IMR-90 (cell line): ENCODE measurements at regions not wholly inside any gene's neighbourhood (a gene's known extent, or its start where the extent isn't known, plus 50 kb on each side); places are given as distances from the start of the nearest gene placed in this dataset.

Source experiments
- ATAC-seq: fragments of 200-7000 bp; cut with Tn5 transposase; 2 replicates; pipeline ENCODE4 v1.9.1; 2020; ENCODE audit warnings: low read depth, mild to moderate bottlenecking, moderate library complexity
- BruUV-seq: library from RNA; stranded (reverse); fragments of 400-500 nt; replicated peaks from 2 replicates; lab custom pipeline; 2021; lab: Mats Ljungman, UMichigan
- CTCF ChIA-PET: fragments of 300-600 bp; formaldehyde crosslinking; extraction: SDS; loops from one replicate; lab custom pipeline; 2021; ENCODE audit warnings: antibody characterized with exemption; lab: Yijun Ruan, JAX
- POLR2A ChIA-PET: fragments of 300-600 bp; sonication (Branson Sonifier 250); formaldehyde crosslinking; loops from one replicate; lab custom pipeline; 2022; ENCODE audit warnings: antibody characterized with exemption; ENCODE audit not compliant: unreplicated experiment; lab: Charles Lee
- DNase-seq: peaks from one replicate; pipeline ENCODE4 v3.0.0; 2013
- H2AFZ ChIP-seq: replicated peaks from 2 replicates; pipeline ENCODE3; 2013; ENCODE audit warnings: low read length, mild to moderate bottlenecking; ENCODE audit not compliant: poor library complexity
- H2AK5ac ChIP-seq: 2 replicates; pipeline ENCODE4 v1.6.1; 2013; ENCODE audit warnings: low read depth, low read length, inconsistent platforms
- H2AK9ac ChIP-seq: replicated peaks from 2 replicates; pipeline ENCODE3; 2013; ENCODE audit warnings: mild to moderate bottlenecking, low read depth, low read length, moderate library complexity; ENCODE audit not compliant: poor library complexity
- H2BK120ac ChIP-seq: 2 replicates; pipeline ENCODE4 v1.6.1; 2013; ENCODE audit warnings: low read depth, low read length, inconsistent platforms
- H2BK15ac ChIP-seq: 3 replicates; pipeline ENCODE4 v1.6.1; 2013; ENCODE audit warnings: low read depth, low read length, inconsistent platforms
- H2BK20ac ChIP-seq: 2 replicates; pipeline ENCODE4 v1.6.1; 2013; ENCODE audit warnings: low read depth, mild to moderate bottlenecking, inconsistent platforms, low read length, moderate library complexity
- H2BK5ac ChIP-seq: 2 replicates; pipeline ENCODE4 v1.6.1; 2013; ENCODE audit warnings: mild to moderate bottlenecking, low read depth, low read length, inconsistent platforms; ENCODE audit not compliant: poor library complexity, severe bottlenecking
- H3K14ac ChIP-seq: replicated peaks from 2 replicates; pipeline ENCODE4 v1.6.1; 2013; ENCODE audit warnings: low read depth, low read length, inconsistent platforms
- H3K18ac ChIP-seq: 2 replicates; pipeline ENCODE4 v1.6.1; 2013; ENCODE audit warnings: low read depth, low read length, control low read depth
- H3K23ac ChIP-seq: 2 replicates; pipeline ENCODE4 v1.6.1; 2013; ENCODE audit warnings: low read depth, low read length, inconsistent platforms
- H3K27ac ChIP-seq: 2 replicates; pipeline ENCODE4 v1.5.1; 2013; ENCODE audit warnings: mild to moderate bottlenecking, control low read depth, low read length; ENCODE audit not compliant: insufficient read depth
- H3K27me3 ChIP-seq: 2 replicates; pipeline ENCODE4 v1.6.1; 2013; ENCODE audit warnings: low read length; ENCODE audit not compliant: control insufficient read depth, insufficient read depth
- H3K36me3 ChIP-seq: 2 replicates; pipeline ENCODE4 v1.6.1; 2013; ENCODE audit warnings: low read length, mixed read lengths; ENCODE audit not compliant: control insufficient read depth, insufficient read depth
- H3K4ac ChIP-seq: 2 replicates; pipeline ENCODE4 v1.6.1; 2013; ENCODE audit warnings: low read depth, low read length, inconsistent platforms
- H3K4me1 ChIP-seq: 2 replicates; pipeline ENCODE4 v1.6.1; 2013; ENCODE audit warnings: low read length, mixed read lengths; ENCODE audit not compliant: control insufficient read depth, insufficient read depth
- H3K4me2 ChIP-seq: 2 replicates; pipeline ENCODE4 v1.6.1; 2013; ENCODE audit warnings: low read depth, mild to moderate bottlenecking, control low read depth, low read length, moderate library complexity
- H3K4me3 ChIP-seq: 2 replicates; pipeline ENCODE4 v1.5.1; 2013; ENCODE audit warnings: low read depth, mild to moderate bottlenecking, control low read depth, low read length, moderate library complexity; ENCODE audit not compliant: insufficient read depth
- H3K56ac ChIP-seq: 2 replicates; pipeline ENCODE4 v1.6.1; 2013; ENCODE audit warnings: low read length, inconsistent platforms; ENCODE audit not compliant: insufficient read depth; ENCODE audit errors: extremely low read depth
- H3K79me1 ChIP-seq, 2 experiments: 2 replicates each; pipeline ENCODE4 v1.6.1; 2013; ENCODE audit warnings: low read length in 2 of 2, inconsistent platforms in 1 of 2, low read depth in 1 of 2
- H3K9ac ChIP-seq: 2 replicates; pipeline ENCODE4 v1.6.1; 2013; ENCODE audit warnings: low read depth, low read length, control low read depth
- H3K9me1 ChIP-seq: 2 replicates; pipeline ENCODE4 v1.6.1; 2013; ENCODE audit warnings: low read length, inconsistent platforms; ENCODE audit not compliant: insufficient read depth
- H3K9me3 ChIP-seq: 2 replicates; pipeline ENCODE4 v1.6.1; 2013; ENCODE audit warnings: low read length; ENCODE audit not compliant: control insufficient read depth, insufficient read depth
- H4K20me1 ChIP-seq: 2 replicates; pipeline ENCODE4 v1.6.1; 2013; ENCODE audit warnings: low read length, inconsistent platforms; ENCODE audit not compliant: insufficient read depth
- H4K5ac ChIP-seq: 2 replicates; pipeline ENCODE4 v1.6.1; 2013; ENCODE audit warnings: mild to moderate bottlenecking, low read depth, low read length, control low read depth
- H4K8ac ChIP-seq, 2 experiments: 2 replicates each; pipeline ENCODE4 v1.6.1; 2013; ENCODE audit warnings: low read depth in 2 of 2, low read length in 2 of 2, control low read depth in 1 of 2, inconsistent platforms in 1 of 2
- H4K91ac ChIP-seq: 2 replicates; pipeline ENCODE4 v1.6.1; 2013; ENCODE audit warnings: low read depth, low read length, inconsistent platforms; ENCODE audit not compliant: insufficient read depth
- BHLHE40 ChIP-seq: fragments of 150-350 bp; IDR thresholded peaks from 2 replicates; pipeline ENCODE4 v1.6.1; 2016; ENCODE audit warnings: mild to moderate bottlenecking, low read depth, low read length
- CTCF ChIP-seq: conservative IDR thresholded peaks from 2 replicates; pipeline ENCODE4 v1.5.1; 2012; ENCODE audit warnings: mild to moderate bottlenecking, low read depth, low read length, improper control_type of control experiment
- ELK1 ChIP-seq: fragments of 150-350 bp; IDR thresholded peaks from 2 replicates; pipeline ENCODE4 v1.6.1; 2016; ENCODE audit warnings: low read depth, mild to moderate bottlenecking, low read length, moderate library complexity, borderline replicate concordance
- FOS ChIP-seq: fragments of 150-350 bp; IDR thresholded peaks from 2 replicates; pipeline ENCODE4 v1.6.1; 2016; ENCODE audit warnings: low read depth, low read length
- MAFK ChIP-seq: IDR thresholded peaks from 2 replicates; pipeline ENCODE4 v1.6.1; 2012; ENCODE audit warnings: low read depth, low read length, improper control_type of control experiment
- MAZ ChIP-seq: IDR thresholded peaks from 2 replicates; pipeline ENCODE4 v1.6.1; 2012; ENCODE audit warnings: low read depth, mild to moderate bottlenecking, low read length, improper control_type of control experiment, moderate library complexity, borderline replicate concordance
- POLR2A ChIP-seq: IDR thresholded peaks from 2 replicates; pipeline ENCODE4 v1.6.1; 2012; ENCODE audit warnings: mild to moderate bottlenecking, low read depth, low read length
- RAD21 ChIP-seq: IDR thresholded peaks from 2 replicates; pipeline ENCODE4 v1.6.1; 2012; ENCODE audit warnings: low read length, improper control_type of control experiment
- RCOR1 ChIP-seq: IDR thresholded peaks from 2 replicates; pipeline ENCODE4 v1.6.1; 2012; ENCODE audit warnings: mild to moderate bottlenecking, low read length, improper control_type of control experiment; ENCODE audit not compliant: insufficient replicate concordance
- RFX5 ChIP-seq: IDR thresholded peaks from 2 replicates; pipeline ENCODE4 v1.8.0; 2012; ENCODE audit warnings: low read depth, mild to moderate bottlenecking, low read length, moderate library complexity
- SMC3 ChIP-seq: fragments of 150-350 bp; IDR thresholded peaks from 2 replicates; pipeline ENCODE4 v1.6.1; 2016; ENCODE audit warnings: low read depth, mild to moderate bottlenecking, antibody characterized with exemption, low read length, moderate library complexity
- USF2 ChIP-seq: fragments of 150-350 bp; IDR thresholded peaks from 2 replicates; pipeline ENCODE4 v1.6.1; 2017; ENCODE audit warnings: mild to moderate bottlenecking, antibody characterized with exemption, low read length, low read depth
- WGBS, 2 experiments: methylation state at CpG; one replicate each; pipeline versions ENCODE4 v1.1.5 to v1.1.7; 2013; ENCODE audit warnings: missing lambda C conversion rate in 2 of 2; ENCODE audit not compliant: insufficient read length in 1 of 2; ENCODE audit errors: extremely low coverage in 2 of 2; 5-methylcytosine and 5-hydroxymethylcytosine counted together
- dilution Hi-C: fragments of 300-500 bp; cut with HindIII; formaldehyde crosslinking; loops from one replicate; pipeline ENCODE4 v1.14.3; 2018; ENCODE audit warnings: low sequenced_read_pairs; ENCODE audit not compliant: unreplicated experiment
- in situ Hi-C: fragments of 300-500 bp; cut with MboI; formaldehyde crosslinking; loops from 3 replicates; pipeline ENCODE4 v1.14.3; 2019; ENCODE audit warnings: low sequenced_read_pairs, inconsistent platforms, mixed read lengths
- intact Hi-C: fragments of 100-400 bp; cut with micrococcal nuclease; formaldehyde crosslinking; loops from 2 replicates; pipeline ENCODE4 v1.10.0; 2022

- Histone ChIP-seq H2AK5ac (no peak overlapping the region), H2BK5ac (no peak overlapping the region), H3K18ac (no peak overlapping the region), H3K4me2 (no peak overlapping the region), H3K36me3 (no peaks in the 10 kb centered on the region), H2BK15ac (no peak overlapping the region), H3K27ac (no peak overlapping the region), H2BK20ac (no peak overlapping the region), H3K4me3 (no peak overlapping the region), H4K8ac (no peak overlapping the region), H2AK9ac (no peak overlapping the region), H3K9me3 (no peaks in the 10 kb centered on the region), H2AFZ (no peak overlapping the region), H3K9me1 (no peaks in the 10 kb centered on the region), H3K23ac (no peak overlapping the region), H2BK120ac (no peak overlapping the region), H3K27me3 (no peaks in the 10 kb centered on the region), H4K5ac (no peak overlapping the region), H3K9ac (no peak overlapping the region), H3K4me1 (no peaks in the 10 kb centered on the region), H3K14ac (no peak overlapping the region), H3K79me1 (no peaks in the 10 kb centered on the region), H4K91ac (no peak overlapping the region), H3K56ac (no peak overlapping the region), H4K20me1 (no peaks in the 10 kb centered on the region), H3K4ac (no peak overlapping the region)
- ChIA-PET POLR2A (no interaction called here), CTCF (no interaction called here)
- DNase-seq: no peak
- TF ChIP-seq BHLHE40: no peak
- no peak for TF ChIP-seq USF2
- no peak for TF ChIP-seq POLR2A
- no peak for TF ChIP-seq RCOR1
- TF ChIP-seq CTCF: no peak
- TF ChIP-seq FOS: no peak
- no peak for TF ChIP-seq MAZ
- no peak for TF ChIP-seq MAFK
- no peak for TF ChIP-seq ELK1
- TF ChIP-seq SMC3: no peak
- no peak for TF ChIP-seq RFX5
- no peak for TF ChIP-seq RAD21
- WGBS, 2 experiments: no CpG with 5 or more reads among the region's 1 CpG
- dilution Hi-C loops (no loop called here), in situ Hi-C loops (no loop called here), intact Hi-C loops (no loop called here)
- no TSS peak for BruUV-seq
- ATAC-seq: no peak
Measured at GRCh38 chr7:124390301-124390700, 357.4 kb upstream of the TMEM229A start.
